ENCODE measurements at regions not wholly inside any gene's neighbourhood (a gene's known extent, or its start where the extent isn't known, plus 50 kb on each side); places are given as distances from the start of the nearest gene placed in this dataset.
"Not testable (repeated sequence)": the region's sequence is repeated elsewhere in the genome, so short reads cannot be mapped to it uniquely, and the experiment has no call there.

GRCh38 chr2:37797081-37797480 lies 125.6 kb upstream of the CDC42EP3 start:
- Histone ChIP-seq H3K4me3 (ENCODE audit: low read length in 2 of 2) (no peak overlapping the region), H3K4me1 (ENCODE audit: control insufficient read depth in 1 of 2, insufficient read depth in 2 of 2, low read length in 2 of 2) (peaks cover 5 to 11% of the 10 kb centered on the region in 2 donors), H3K27me3 (ENCODE audit: control insufficient read depth in 1 of 2, insufficient read depth in 2 of 2, low read length in 1 of 2) (no peaks in the 10 kb centered on the region), H3K27ac (ENCODE audit: low read depth in 1 of 2, low read length in 2 of 2) (no peak overlapping the region), H3K36me3 (ENCODE audit: control insufficient read depth in 1 of 2, insufficient read depth in 2 of 2, low read length in 1 of 2) (no peaks in the 10 kb centered on the region), H3K9me3 (ENCODE audit: control insufficient read depth, low read length) (no peaks in the 10 kb centered on the region)
- 60 to 62% methylated on average over 3 of the region's 3 CpGs for WGBS, 2 donors
- DNase-seq, result no peak
- ATAC-seq (ENCODE audit: low FRiP score), result no peak
- intact Hi-C loops (cut with DNase I), result loop anchor here in 1 of 2 donors (10.0 kb wide), 1 partner anchor 52 kb away; no protein-coding TSS in a partner anchor

- no peaks in the 10 kb centered on the region for H3K9me3 ChIP-seq (ENCODE audit: control insufficient read depth, low read length)
- intact Hi-C loops (cut with DNase I), result loop anchor here in 1 of 2 donors (10.0 kb wide), 1 partner anchor 54 kb away; no protein-coding TSS in a partner anchor
- DNase-seq (no peak), ATAC-seq (ENCODE audit: low FRiP score) (no peak)
- peak overlapping the region; percentile 4 to 43 for H3K27ac ChIP-seq (ENCODE audit: low read depth in 1 of 2, low read length in 2 of 2)
- H3K4me3 ChIP-seq (ENCODE audit: low read length in 2 of 2), result no peak overlapping the region
- no peaks in the 10 kb centered on the region for H3K36me3 ChIP-seq (ENCODE audit: control insufficient read depth in 1 of 2, insufficient read depth in 2 of 2, low read length in 1 of 2)
- peaks cover 5 to 11% of the 10 kb centered on the region in 2 donors for H3K4me1 ChIP-seq (ENCODE audit: control insufficient read depth in 1 of 2, insufficient read depth in 2 of 2, low read length in 2 of 2)
- H3K27me3 ChIP-seq (ENCODE audit: control insufficient read depth in 1 of 2, insufficient read depth in 2 of 2, low read length in 1 of 2), result no peaks in the 10 kb centered on the region
Observed at GRCh38 chr2:37798315-37799005, 126.6 kb upstream of the RMDN2 start.

- Histone ChIP-seq H3K4me3 (ENCODE audit: low read length in 2 of 2) (no peak overlapping the region), H3K4me1 (ENCODE audit: control insufficient read depth in 1 of 2, insufficient read depth in 2 of 2, low read length in 2 of 2) (peaks cover 2 to 11% of the 10 kb centered on the region in 2 donors), H3K9me3 (ENCODE audit: control insufficient read depth, low read length) (no peaks in the 10 kb centered on the region), H3K27ac (ENCODE audit: low read depth in 1 of 2, low read length in 2 of 2) (no peak overlapping the region), H3K27me3 (ENCODE audit: control insufficient read depth in 1 of 2, insufficient read depth in 2 of 2, low read length in 1 of 2) (no peaks in the 10 kb centered on the region), H3K36me3 (ENCODE audit: control insufficient read depth in 1 of 2, insufficient read depth in 2 of 2, low read length in 1 of 2) (no peaks in the 10 kb centered on the region)
- 96 to 98% methylated on average over 2 of the region's 2 CpGs for WGBS, 2 donors
- intact Hi-C loops (cut with DNase I), result no loop called here
- ATAC-seq (ENCODE audit: low FRiP score), result no peak
- DNase-seq, result no peak
Observed at GRCh38 chr2:37800176-37800858, 124.8 kb upstream of the RMDN2 start.

GRCh38 chr2:37802211-37802752 lies 122.8 kb upstream of the RMDN2 start:
- no peaks in the 10 kb centered on the region for H3K27me3 ChIP-seq (ENCODE audit: control insufficient read depth in 1 of 2, insufficient read depth in 2 of 2, low read length in 1 of 2)
- WGBS, 2 donors, result 39 to 42% methylated on average over 4 of the region's 4 CpGs
- no peak for ATAC-seq (ENCODE audit: low FRiP score)
- H3K4me1 ChIP-seq (ENCODE audit: control insufficient read depth in 1 of 2, insufficient read depth in 2 of 2, low read length in 2 of 2), result peaks cover 0 to 7% of the 10 kb centered on the region in 2 donors
- peak overlapping the region in 1 of 2 donors; percentile 66 for H3K27ac ChIP-seq (ENCODE audit: low read depth in 1 of 2, low read length in 2 of 2)
- H3K36me3 ChIP-seq (ENCODE audit: control insufficient read depth in 1 of 2, insufficient read depth in 2 of 2, low read length in 1 of 2), result no peaks in the 10 kb centered on the region
- H3K9me3 ChIP-seq (ENCODE audit: control insufficient read depth, low read length), result no peaks in the 10 kb centered on the region
- DNase-seq, result no peak
- H3K4me3 ChIP-seq (ENCODE audit: low read length in 2 of 2), result no peak overlapping the region
- intact Hi-C loops (cut with DNase I), result no loop called here

GRCh38 chr2:37802899-37803379 lies 122.1 kb upstream of the RMDN2 start:
- ATAC-seq (ENCODE audit: low FRiP score), result no peak
- no peak overlapping the region for H3K27ac ChIP-seq (ENCODE audit: low read depth in 1 of 2, low read length in 2 of 2)
- H3K9me3 ChIP-seq (ENCODE audit: control insufficient read depth, low read length), result no peaks in the 10 kb centered on the region
- no peaks in the 10 kb centered on the region for H3K27me3 ChIP-seq (ENCODE audit: control insufficient read depth in 1 of 2, insufficient read depth in 2 of 2, low read length in 1 of 2)
- H3K36me3 ChIP-seq (ENCODE audit: control insufficient read depth in 1 of 2, insufficient read depth in 2 of 2, low read length in 1 of 2), result no peaks in the 10 kb centered on the region
- intact Hi-C loops (cut with DNase I), result no loop called here
- H3K4me3 ChIP-seq (ENCODE audit: low read length in 2 of 2), result no peak overlapping the region
- peaks cover 0 to 7% of the 10 kb centered on the region in 2 donors for H3K4me1 ChIP-seq (ENCODE audit: control insufficient read depth in 1 of 2, insufficient read depth in 2 of 2, low read length in 2 of 2)
- DNase-seq, result no peak

GRCh38 chr2:37806004-37806403 lies 119.1 kb upstream of the RMDN2 start:
- H3K27ac ChIP-seq (ENCODE audit: low read depth in 1 of 2, low read length in 2 of 2); H3K4me3 ChIP-seq (ENCODE audit: low read length in 2 of 2); H3K9me3 ChIP-seq (ENCODE audit: control insufficient read depth, low read length); DNase-seq; intact Hi-C loops (cut with DNase I); H3K27me3 ChIP-seq (ENCODE audit: control insufficient read depth in 1 of 2, insufficient read depth in 2 of 2, low read length in 1 of 2); H3K36me3 ChIP-seq (ENCODE audit: control insufficient read depth in 1 of 2, insufficient read depth in 2 of 2, low read length in 1 of 2); ATAC-seq (ENCODE audit: low FRiP score): not testable (repeated sequence)
- peaks cover 5 to 11% of the 10 kb centered on the region in 2 donors for H3K4me1 ChIP-seq (ENCODE audit: control insufficient read depth in 1 of 2, insufficient read depth in 2 of 2, low read length in 2 of 2)
- WGBS, 2 donors, result 91 to 94% methylated on average over 2 of the region's 2 CpGs

GRCh38 chr2:37809525-37809924 lies 115.6 kb upstream of the RMDN2 start:
- no peak overlapping the region for H3K27ac ChIP-seq (ENCODE audit: low read depth in 1 of 2, low read length in 2 of 2)
- no peak for ATAC-seq (ENCODE audit: low FRiP score)
- intact Hi-C loops (cut with DNase I), result no loop called here

GRCh38 chr2:37809931-37810570 lies 115.0 kb upstream of the RMDN2 start:
- peak; percentile 50 for ATAC-seq (ENCODE audit: low FRiP score)
- Histone ChIP-seq H3K9me3 (ENCODE audit: control insufficient read depth, low read length) (no peaks in the 10 kb centered on the region), H3K27me3 (ENCODE audit: control insufficient read depth in 1 of 2, insufficient read depth in 2 of 2, low read length in 1 of 2) (no peaks in the 10 kb centered on the region), H3K36me3 (ENCODE audit: control insufficient read depth in 1 of 2, insufficient read depth in 2 of 2, low read length in 1 of 2) (no peaks in the 10 kb centered on the region), H3K4me1 (ENCODE audit: control insufficient read depth in 1 of 2, insufficient read depth in 2 of 2, low read length in 2 of 2) (peaks cover 5 to 11% of the 10 kb centered on the region in 2 donors), H3K4me3 (ENCODE audit: low read length in 2 of 2) (no peak overlapping the region), H3K27ac (ENCODE audit: low read depth in 1 of 2, low read length in 2 of 2) (peak overlapping the region in 1 of 2 donors; percentile 68)
- intact Hi-C loops (cut with DNase I), result no loop called here
- no peak for DNase-seq
- 14% methylated on average over 2 of the region's 2 CpGs for WGBS, 2 donors

More at GRCh38 chr2:37809525-37809924, 115.6 kb upstream of the RMDN2 start:
- no peak for DNase-seq
- Histone ChIP-seq H3K27me3 (ENCODE audit: control insufficient read depth in 1 of 2, insufficient read depth in 2 of 2, low read length in 1 of 2) (no peaks in the 10 kb centered on the region), H3K36me3 (ENCODE audit: control insufficient read depth in 1 of 2, insufficient read depth in 2 of 2, low read length in 1 of 2) (no peaks in the 10 kb centered on the region), H3K4me3 (ENCODE audit: low read length in 2 of 2) (no peak overlapping the region), H3K4me1 (ENCODE audit: control insufficient read depth in 1 of 2, insufficient read depth in 2 of 2, low read length in 2 of 2) (peaks cover 5 to 11% of the 10 kb centered on the region in 2 donors), H3K9me3 (ENCODE audit: control insufficient read depth, low read length) (no peaks in the 10 kb centered on the region)
- WGBS, 2 donors, result 9 to 10% methylated on average over 1 of the region's 1 CpG

Data from aorta (tissue), 5 donors.